C4-2B (cell line): ENCODE measurements at regions not wholly inside any gene's neighbourhood (a gene's known extent, or its start where the extent isn't known, plus 50 kb on each side); places are given as distances from the start of the nearest gene placed in this dataset.

Experiments used
- CTCF ChIP-seq: fragments of 450-650 bp; conservative IDR thresholded peaks from 2 replicates; pipeline ENCODE4 v1.5.1; 2017; ENCODE audit warnings: mild to moderate bottlenecking
- ZFX ChIP-seq: fragments of 450-650 bp; IDR thresholded peaks from 2 replicates; pipeline ENCODE4 v1.6.1; 2017

GRCh38 chr6:76578746-76579145 is 506.3 kb upstream of the IMPG1 start:
- TF ChIP-seq CTCF (no peak), ZFX (no peak)
